ENCODE measurements at regions not wholly inside any gene's neighbourhood (a gene's known extent, or its start where the extent isn't known, plus 50 kb on each side); places are given as distances from the start of the nearest gene placed in this dataset.

DNA sequence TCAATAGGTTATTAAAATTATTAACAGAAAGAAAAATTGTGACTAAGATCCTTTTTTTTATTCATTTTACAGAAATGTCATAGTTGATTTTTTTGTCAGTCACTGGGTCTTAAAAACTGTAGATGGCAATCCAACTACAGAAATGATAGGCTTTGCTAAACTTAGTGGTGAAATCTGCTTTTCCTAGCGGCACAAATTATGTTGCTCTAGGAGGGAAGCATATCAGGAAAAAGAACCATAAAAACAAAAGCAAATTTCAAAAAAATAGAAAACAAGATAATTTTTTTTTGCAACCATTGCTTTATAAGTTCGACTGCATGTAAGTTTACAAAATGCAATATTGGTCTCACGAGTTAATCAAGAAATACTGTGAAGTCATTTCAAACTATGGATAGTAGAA lies 443.5 kb upstream of the IGFBP7 start:
- TF ChIP-seq, protein P1, sequence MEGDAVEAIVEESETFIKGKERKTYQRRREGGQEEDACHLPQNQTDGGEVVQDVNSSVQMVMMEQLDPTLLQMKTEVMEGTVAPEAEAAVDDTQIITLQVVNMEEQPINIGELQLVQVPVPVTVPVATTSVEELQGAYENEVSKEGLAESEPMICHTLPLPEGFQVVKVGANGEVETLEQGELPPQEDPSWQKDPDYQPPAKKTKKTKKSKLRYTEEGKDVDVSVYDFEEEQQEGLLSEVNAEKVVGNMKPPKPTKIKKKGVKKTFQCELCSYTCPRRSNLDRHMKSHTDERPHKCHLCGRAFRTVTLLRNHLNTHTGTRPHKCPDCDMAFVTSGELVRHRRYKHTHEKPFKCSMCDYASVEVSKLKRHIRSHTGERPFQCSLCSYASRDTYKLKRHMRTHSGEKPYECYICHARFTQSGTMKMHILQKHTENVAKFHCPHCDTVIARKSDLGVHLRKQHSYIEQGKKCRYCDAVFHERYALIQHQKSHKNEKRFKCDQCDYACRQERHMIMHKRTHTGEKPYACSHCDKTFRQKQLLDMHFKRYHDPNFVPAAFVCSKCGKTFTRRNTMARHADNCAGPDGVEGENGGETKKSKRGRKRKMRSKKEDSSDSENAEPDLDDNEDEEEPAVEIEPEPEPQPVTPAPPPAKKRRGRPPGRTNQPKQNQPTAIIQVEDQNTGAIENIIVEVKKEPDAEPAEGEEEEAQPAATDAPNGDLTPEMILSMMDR (IDR thresholded peaks at IDR 0.05; ENCODE audit: low read length), result no peak
- no peak for TF ChIP-seq EZH2 (IDR thresholded peaks at IDR 0.05; ENCODE audit: borderline replicate concordance, low read length)

Data from OCI-LY1 (cell line).